B cell (primary cell): ENCODE measurements at regions not wholly inside any gene's neighbourhood (a gene's known extent, or its start where the extent isn't known, plus 50 kb on each side); places are given as distances from the start of the nearest gene placed in this dataset.
A peak's percentile ranks its signal among the peaks of the same experiment; 100 is the strongest.

Source experiments
- ATAC-seq: fragments of 200-7000 bp; cut with Tn5 transposase; one replicate; pipeline ENCODE4 v1.10.0; 2021; ENCODE audit warnings: low read depth, mild to moderate bottlenecking, moderate number of reproducible peaks, moderate library complexity
- CTCF ChIA-PET: fragments of 350-600 bp; sonication (Branson Sonifier 250); formaldehyde crosslinking; loops from one replicate; lab custom pipeline; 2021; ENCODE audit warnings: antibody characterized with exemption, inconsistent platforms; lab: Charles Lee
- POLR2A ChIA-PET: fragments of 350-600 bp; sonication (Branson Sonifier 250); formaldehyde crosslinking; loops from one replicate; lab custom pipeline; 2021; ENCODE audit warnings: antibody characterized with exemption; lab: Charles Lee
- DNase-seq: peaks from one replicate; pipeline ENCODE4 v3.0.0; 2013
- H2AFZ ChIP-seq: 2 replicates; pipeline ENCODE4 v1.6.1; 2012; ENCODE audit warnings: mild to moderate bottlenecking, low read depth, low read length; ENCODE audit not compliant: insufficient read depth, poor library complexity, severe bottlenecking
- H3K27ac ChIP-seq, 2 donors: 1 replicate in 1 of 2; 2 replicates in 1 of 2; pipeline ENCODE4 v1.5.1; 2012 to 2013; ENCODE audit warnings: low read length in 2 of 2, mild to moderate bottlenecking in 2 of 2, moderate library complexity in 1 of 2
- H3K27me3 ChIP-seq, 4 experiments: fragments of 200-600 bp in 1 of 4; sonication (generic) in 1 of 4; replicated peaks in 1 of 4; 1 replicate in 2 of 4; 2 replicates in 2 of 4; pipeline versions ENCODE4 v1.6.1 to v1.7.0; 2013 to 2016; ENCODE audit warnings: low read length in 3 of 4, mild to moderate bottlenecking in 2 of 4, mixed read lengths in 1 of 4, moderate library complexity in 1 of 4; ENCODE audit not compliant: insufficient read depth in 4 of 4, control insufficient read depth in 3 of 4; ENCODE audit errors: control extremely low read depth in 1 of 4
- H3K36me3 ChIP-seq, 2 experiments: replicated peaks in 1 of 2; 1 replicate in 1 of 2; 2 replicates in 1 of 2; pipeline versions ENCODE4 v1.6.1 to v1.7.1; 2013; ENCODE audit warnings: low read length in 1 of 2; ENCODE audit not compliant: insufficient read depth in 2 of 2, control insufficient read depth in 1 of 2; ENCODE audit errors: control extremely low read depth in 1 of 2, extremely low read depth in 1 of 2
- H3K4me1 ChIP-seq, 2 donors: fragments of 200-600 bp in 1 of 2; sonication (generic) in 1 of 2; 1 replicate in 1 of 2; 2 replicates in 1 of 2; pipeline versions ENCODE4 v1.5.1 to v1.6.1; 2013 to 2017; ENCODE audit warnings: low read length in 2 of 2; ENCODE audit not compliant: control insufficient read depth in 2 of 2, insufficient read depth in 2 of 2
- H3K4me2 ChIP-seq: replicated peaks from 2 replicates; pipeline ENCODE3; 2012; ENCODE audit warnings: mild to moderate bottlenecking, low read depth, low read length; ENCODE audit not compliant: poor library complexity, severe bottlenecking
- H3K4me3 ChIP-seq, 5 experiments: fragments of 200-600 bp in 1 of 5; sonication (generic) in 1 of 5; 1 replicate in 3 of 5; 2 replicates in 2 of 5; pipeline versions ENCODE4 v1.5.1 to v1.7.0; 2011 to 2016; ENCODE audit warnings: low read length in 4 of 5, mild to moderate bottlenecking in 4 of 5, low read depth in 2 of 5, control low read depth in 1 of 5, moderate library complexity in 1 of 5; ENCODE audit not compliant: insufficient read depth in 1 of 5; ENCODE audit errors: control extremely low read depth in 1 of 5, extremely low read depth in 1 of 5
- H3K79me2 ChIP-seq: fragments of 200-600 bp; sonication (generic); one replicate; pipeline ENCODE4 v1.6.0; 2016; ENCODE audit warnings: low read length; ENCODE audit not compliant: control insufficient read depth, insufficient read depth
- H3K9ac ChIP-seq: fragments of 200-600 bp; sonication (generic); 2 replicates; pipeline ENCODE4 v1.6.1; 2017; ENCODE audit warnings: mild to moderate bottlenecking, low read length, moderate library complexity
- H3K9me3 ChIP-seq, 3 donors: one replicate each; pipeline versions ENCODE4 v1.6.1 to v1.7.1; 2013; ENCODE audit warnings: low read length in 2 of 3; ENCODE audit not compliant: control insufficient read depth in 2 of 3, insufficient read depth in 1 of 3; ENCODE audit errors: control extremely low read depth in 1 of 3
- H4K20me1 ChIP-seq: 2 replicates; pipeline ENCODE4 v1.6.0; 2012; ENCODE audit warnings: mild to moderate bottlenecking, low read length; ENCODE audit not compliant: insufficient read depth, control insufficient read depth, poor library complexity, severe bottlenecking
- H3K27ac Mint-ChIP-seq: one replicate; pipeline ENCODE4 v1.8.0; 2021; ENCODE audit warnings: mixed read lengths
- H3K27me3 Mint-ChIP-seq: one replicate; pipeline ENCODE4 v1.8.0; 2021; ENCODE audit warnings: mixed read lengths
- H3K4me1 Mint-ChIP-seq: one replicate; pipeline ENCODE4 v1.8.0; 2021; ENCODE audit warnings: mixed read lengths
- H3K4me3 Mint-ChIP-seq: one replicate; pipeline ENCODE4 v1.8.0; 2021; ENCODE audit warnings: mixed read lengths
- H3K9me3 Mint-ChIP-seq: one replicate; pipeline ENCODE4 v1.8.0; 2022; ENCODE audit warnings: mixed read lengths; ENCODE audit not compliant: insufficient read depth
- EZH2 ChIP-seq: IDR thresholded peaks from 2 replicates; pipeline ENCODE4 v1.6.1; 2012; ENCODE audit warnings: borderline replicate concordance, low read depth, mild to moderate bottlenecking, moderate library complexity, low read length; ENCODE audit not compliant: insufficient read depth, poor library complexity, severe bottlenecking
- WGBS: methylation state at CpG from one replicate; pipeline ENCODE4 v1.1.5; 2013; ENCODE audit warnings: missing lambda C conversion rate; ENCODE audit not compliant: insufficient coverage; 5-methylcytosine and 5-hydroxymethylcytosine counted together
- intact Hi-C: fragments of 100-400 bp; cut with micrococcal nuclease; formaldehyde crosslinking; loops from one replicate; pipeline ENCODE4 v1.10.0; 2022
- TF ChIP-seq, protein P1 (sequence below): fragments of 200-600 bp; IDR thresholded peaks from one replicate; pipeline ENCODE4 v1.8.0; 2022; ENCODE audit warnings: antibody characterized with exemption, mild to moderate bottlenecking

DNA sequence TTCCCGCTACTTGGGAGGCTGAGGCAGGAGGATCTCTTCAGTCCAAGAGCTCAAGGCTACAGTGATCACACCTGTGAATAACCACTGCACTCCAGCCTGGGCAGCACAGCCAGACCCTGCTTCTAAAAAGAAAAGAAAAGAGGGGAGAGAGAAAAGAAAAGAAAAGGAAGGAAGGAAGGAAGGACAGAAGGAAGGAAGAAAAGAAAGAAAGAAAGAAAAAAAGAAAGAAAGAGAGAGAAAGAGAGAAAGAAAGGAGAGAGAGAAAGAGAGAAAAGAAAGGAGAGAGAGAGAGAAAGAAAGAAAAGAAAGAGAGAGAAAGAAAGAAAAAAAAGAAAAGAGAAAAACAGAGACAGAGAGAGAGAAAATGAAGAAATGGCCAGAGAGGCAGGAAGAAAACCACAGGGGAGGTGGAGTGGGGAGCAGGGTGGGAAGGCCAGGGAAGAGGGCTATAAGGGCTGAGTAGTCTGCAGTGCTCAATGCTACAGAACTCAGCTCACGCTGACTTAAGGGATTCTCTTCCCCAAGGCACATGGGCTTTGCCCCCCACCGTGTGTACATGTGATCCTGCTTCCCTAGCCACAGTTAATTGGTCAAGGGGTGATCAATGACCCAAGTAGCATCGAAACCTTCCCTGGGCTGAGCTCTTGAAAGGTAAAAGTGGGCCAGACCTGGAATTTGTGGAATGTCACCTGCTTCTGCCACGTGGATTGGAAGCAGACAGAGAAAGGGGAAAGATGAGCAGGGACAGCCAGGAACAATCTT is 90.4 kb upstream of the TMCC3 start:
- Histone ChIP-seq H3K27me3 (no peaks in the 10 kb centered on the region), H3K9ac (no peak overlapping the region), H3K4me3 (no peak overlapping the region), H3K27ac (no peak overlapping the region), H2AFZ (no peak overlapping the region), H4K20me1 (peaks cover 32% of the 10 kb centered on the region), H3K4me1 (no peaks in the 10 kb centered on the region), H3K4me2 (no peak overlapping the region), H3K79me2 (peaks cover 12% of the 10 kb centered on the region), H3K9me3 (no peaks in the 10 kb centered on the region), H3K36me3 (peaks cover 0 to 2% of the 10 kb centered on the region in 2 experiments)
- peaks cover 14% of the 10 kb centered on the region for H3K4me1 Mint-ChIP-seq
- DNase-seq (no peak), ATAC-seq (no peak)
- intact Hi-C loops: no loop called here
- CTCF ChIA-PET: no interaction called here
- H3K4me3 Mint-ChIP-seq: no peak overlapping the region
- POLR2A ChIA-PET: no interaction called here
- H3K9me3 Mint-ChIP-seq: no peaks in the 10 kb centered on the region
- WGBS: 92% methylated on average over 5 of the region's 5 CpGs
- no peak overlapping the region for H3K27ac Mint-ChIP-seq
- no peaks in the 10 kb centered on the region for H3K27me3 Mint-ChIP-seq
- TF ChIP-seq EZH2: no peak
- TF ChIP-seq, protein P1, sequence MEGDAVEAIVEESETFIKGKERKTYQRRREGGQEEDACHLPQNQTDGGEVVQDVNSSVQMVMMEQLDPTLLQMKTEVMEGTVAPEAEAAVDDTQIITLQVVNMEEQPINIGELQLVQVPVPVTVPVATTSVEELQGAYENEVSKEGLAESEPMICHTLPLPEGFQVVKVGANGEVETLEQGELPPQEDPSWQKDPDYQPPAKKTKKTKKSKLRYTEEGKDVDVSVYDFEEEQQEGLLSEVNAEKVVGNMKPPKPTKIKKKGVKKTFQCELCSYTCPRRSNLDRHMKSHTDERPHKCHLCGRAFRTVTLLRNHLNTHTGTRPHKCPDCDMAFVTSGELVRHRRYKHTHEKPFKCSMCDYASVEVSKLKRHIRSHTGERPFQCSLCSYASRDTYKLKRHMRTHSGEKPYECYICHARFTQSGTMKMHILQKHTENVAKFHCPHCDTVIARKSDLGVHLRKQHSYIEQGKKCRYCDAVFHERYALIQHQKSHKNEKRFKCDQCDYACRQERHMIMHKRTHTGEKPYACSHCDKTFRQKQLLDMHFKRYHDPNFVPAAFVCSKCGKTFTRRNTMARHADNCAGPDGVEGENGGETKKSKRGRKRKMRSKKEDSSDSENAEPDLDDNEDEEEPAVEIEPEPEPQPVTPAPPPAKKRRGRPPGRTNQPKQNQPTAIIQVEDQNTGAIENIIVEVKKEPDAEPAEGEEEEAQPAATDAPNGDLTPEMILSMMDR: peak; percentile 28

DNA sequence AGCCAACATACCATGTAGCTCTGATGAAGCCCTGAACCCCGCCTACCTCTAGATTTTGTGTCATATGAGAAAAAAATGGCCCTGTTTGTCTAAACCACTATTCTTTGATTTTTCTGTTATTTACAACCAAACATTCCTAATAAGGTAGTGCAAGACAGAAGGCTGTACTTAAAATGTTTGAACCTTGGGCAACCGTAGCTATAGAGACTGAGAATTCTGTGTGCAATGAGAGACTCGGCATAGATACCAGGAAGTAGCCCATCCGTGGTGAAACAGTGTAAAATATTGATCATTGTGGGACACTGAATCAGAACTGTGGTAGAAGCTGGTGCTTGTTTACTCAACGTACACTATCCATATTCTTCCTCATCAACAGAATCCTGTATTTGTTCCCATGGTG is 86.5 kb upstream of the TMCC3 start:
- H3K4me2 ChIP-seq: no peak overlapping the region
- ChIA-PET CTCF (no interaction called here), POLR2A (no interaction called here)
- no peaks in the 10 kb centered on the region for H3K9me3 ChIP-seq
- no peaks in the 10 kb centered on the region for H3K9me3 Mint-ChIP-seq
- no peak for ATAC-seq
- peaks cover 46% of the 10 kb centered on the region for H4K20me1 ChIP-seq
- H3K27me3 ChIP-seq: no peaks in the 10 kb centered on the region
- H2AFZ ChIP-seq: no peak overlapping the region
- WGBS: 90% methylated on average over 2 of the region's 5 CpGs
- H3K4me1 Mint-ChIP-seq: peaks cover 12% of the 10 kb centered on the region
- no peak overlapping the region for H3K4me3 ChIP-seq
- DNase-seq: no peak
- intact Hi-C loops: no loop called here
- no peak overlapping the region for H3K27ac Mint-ChIP-seq
- no peaks in the 10 kb centered on the region for H3K36me3 ChIP-seq
- no peak overlapping the region for H3K27ac ChIP-seq
- peaks cover 13% of the 10 kb centered on the region for H3K79me2 ChIP-seq
- TF ChIP-seq, protein P1: no peak
- TF ChIP-seq EZH2: no peak
- no peak overlapping the region for H3K9ac ChIP-seq
- H3K4me3 Mint-ChIP-seq: no peak overlapping the region
- H3K27me3 Mint-ChIP-seq: no peaks in the 10 kb centered on the region
- no peaks in the 10 kb centered on the region for H3K4me1 ChIP-seq
